SK-N-SH (cell line): ENCODE measurements at regions not wholly inside any gene's neighbourhood (a gene's known extent, or its start where the extent isn't known, plus 50 kb on each side); places are given as distances from the start of the nearest gene placed in this dataset.

Experiments
- EP300 ChIP-seq, 2 experiments: IDR thresholded peaks; 2 replicates each; pipeline versions ENCODE4 v1.4.0 to v1.6.1; 2012; ENCODE audit warnings: borderline replicate concordance in 1 of 2, low read depth in 1 of 2, low read length in 1 of 2
- EZH2phosphoT487 ChIP-seq: fragments of 200-600 bp; sonication (generic); IDR thresholded peaks from 2 replicates; pipeline ENCODE4 v1.6.1; 2017; ENCODE audit warnings: low read depth, mixed run types, mild to moderate bottlenecking, antibody characterized with exemption, moderate library complexity, borderline replicate concordance
- GABPA ChIP-seq: IDR thresholded peaks from 2 replicates; pipeline ENCODE4 v1.4.0; 2012; ENCODE audit warnings: low read depth, mild to moderate bottlenecking
- JUND ChIP-seq: IDR thresholded peaks from 2 replicates; pipeline ENCODE4 v1.4.0; 2012
- MXI1 ChIP-seq: IDR thresholded peaks from 2 replicates; pipeline ENCODE4 v1.6.1; 2012; ENCODE audit warnings: mild to moderate bottlenecking, low read depth, low read length, improper control_type of control experiment
- NRF1 ChIP-seq: IDR thresholded peaks from 2 replicates; pipeline ENCODE4 v1.6.1; 2012; ENCODE audit warnings: low read depth, mild to moderate bottlenecking, low read length
- RAD21 ChIP-seq: IDR thresholded peaks from 2 replicates; pipeline ENCODE4 v1.6.1; 2012; ENCODE audit warnings: mild to moderate bottlenecking, low read length
- RCOR1 ChIP-seq: fragments of 150-350 bp; IDR thresholded peaks from 2 replicates; pipeline ENCODE4 v1.6.1; 2017; ENCODE audit warnings: antibody characterized with exemption, low read length
- TEAD4 ChIP-seq: IDR thresholded peaks from 2 replicates; pipeline ENCODE4 v1.4.0; 2012; ENCODE audit warnings: mild to moderate bottlenecking, borderline replicate concordance; ENCODE audit not compliant: insufficient read depth
- USF2 ChIP-seq: fragments of 150-350 bp; IDR thresholded peaks from 2 replicates; pipeline ENCODE4 v1.6.1; 2017; ENCODE audit warnings: antibody characterized with exemption, low read length, low read depth, borderline replicate concordance
- TF ChIP-seq, protein P1 (sequence below): fragments of 200-600 bp; sonication (generic); IDR thresholded peaks from 2 replicates; pipeline ENCODE4 v1.6.1; 2017; ENCODE audit warnings: antibody characterized with exemption, mild to moderate bottlenecking, moderate library complexity

DNA sequence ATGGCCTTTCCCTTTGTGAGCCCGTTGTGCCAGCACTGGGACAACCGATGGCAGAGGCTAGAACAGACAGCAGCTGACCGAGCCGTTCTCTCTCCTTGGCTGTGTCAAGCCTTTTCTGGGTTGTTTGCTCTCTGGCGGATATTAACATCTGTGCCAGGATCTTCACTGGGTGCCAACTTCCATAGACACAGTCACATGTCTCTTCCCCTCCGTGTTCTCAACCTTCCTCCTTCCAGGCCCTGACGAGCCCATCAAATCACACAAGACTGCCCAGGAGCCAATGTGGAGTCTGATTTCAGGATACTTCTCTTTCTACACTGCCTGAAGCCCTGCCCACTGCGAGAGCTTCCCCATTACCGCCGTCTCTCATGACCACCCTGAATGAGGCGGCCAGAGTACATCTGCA lies 111.0 kb upstream of the RALGAPA2 start:
- no peak for TF ChIP-seq GABPA
- no peak for TF ChIP-seq RAD21
- TF ChIP-seq EP300 (IDR thresholded peaks at IDR 0.05; ENCODE audit: borderline replicate concordance in 1 of 2, low read depth in 1 of 2, low read length in 1 of 2) = no peak
- no peak for TF ChIP-seq RCOR1
- no peak for TF ChIP-seq TEAD4
- TF ChIP-seq JUND = no peak
- TF ChIP-seq, protein P1, sequence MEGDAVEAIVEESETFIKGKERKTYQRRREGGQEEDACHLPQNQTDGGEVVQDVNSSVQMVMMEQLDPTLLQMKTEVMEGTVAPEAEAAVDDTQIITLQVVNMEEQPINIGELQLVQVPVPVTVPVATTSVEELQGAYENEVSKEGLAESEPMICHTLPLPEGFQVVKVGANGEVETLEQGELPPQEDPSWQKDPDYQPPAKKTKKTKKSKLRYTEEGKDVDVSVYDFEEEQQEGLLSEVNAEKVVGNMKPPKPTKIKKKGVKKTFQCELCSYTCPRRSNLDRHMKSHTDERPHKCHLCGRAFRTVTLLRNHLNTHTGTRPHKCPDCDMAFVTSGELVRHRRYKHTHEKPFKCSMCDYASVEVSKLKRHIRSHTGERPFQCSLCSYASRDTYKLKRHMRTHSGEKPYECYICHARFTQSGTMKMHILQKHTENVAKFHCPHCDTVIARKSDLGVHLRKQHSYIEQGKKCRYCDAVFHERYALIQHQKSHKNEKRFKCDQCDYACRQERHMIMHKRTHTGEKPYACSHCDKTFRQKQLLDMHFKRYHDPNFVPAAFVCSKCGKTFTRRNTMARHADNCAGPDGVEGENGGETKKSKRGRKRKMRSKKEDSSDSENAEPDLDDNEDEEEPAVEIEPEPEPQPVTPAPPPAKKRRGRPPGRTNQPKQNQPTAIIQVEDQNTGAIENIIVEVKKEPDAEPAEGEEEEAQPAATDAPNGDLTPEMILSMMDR = no peak
- TF ChIP-seq MXI1 = no peak
- no peak for TF ChIP-seq EZH2phosphoT487
- no peak for TF ChIP-seq USF2
- no peak for TF ChIP-seq NRF1
